Left ventricle myocardium inferior (tissue), 1 donor: ENCODE measurements at regions not wholly inside any gene's neighbourhood (a gene's known extent, or its start where the extent isn't known, plus 50 kb on each side); places are given as distances from the start of the nearest gene placed in this dataset.

Source experiments
- DNase-seq: peaks from one replicate; pipeline ENCODE4 v3.0.0-alpha.2; 2020
- H3K27ac ChIP-seq: fragments of 200-600 bp; replicated peaks from 2 replicates; pipeline ENCODE4 v1.8.0; 2021
- H3K27me3 ChIP-seq: fragments of 200-600 bp; 2 replicates; pipeline ENCODE4 v1.8.0; 2021; ENCODE audit warnings: low read depth
- H3K36me3 ChIP-seq: fragments of 200-600 bp; 2 replicates; pipeline ENCODE4 v1.8.0; 2021
- H3K4me1 ChIP-seq: fragments of 200-600 bp; 2 replicates; pipeline ENCODE4 v1.8.0; 2021
- H3K4me3 ChIP-seq: fragments of 200-600 bp; 2 replicates; pipeline ENCODE4 v1.8.0; 2021; ENCODE audit warnings: mild to moderate bottlenecking, moderate library complexity
- H3K9me3 ChIP-seq: fragments of 200-600 bp; replicated peaks from 2 replicates; pipeline ENCODE4 v1.8.0; 2021
- intact Hi-C: fragments of 100-400 bp; cut with micrococcal nuclease; formaldehyde crosslinking; loops from one replicate; pipeline ENCODE4 v1.11.0; 2022
- TF ChIP-seq, protein P1 (sequence below): fragments of 200-600 bp; IDR thresholded peaks from 2 replicates; pipeline ENCODE4 v1.8.0; 2021; ENCODE audit warnings: antibody characterized with exemption, mild to moderate bottlenecking, borderline replicate concordance
- donor health status: DM: no; HTN: yes; CAD: no; lungs with severe emphysema.

DNA sequence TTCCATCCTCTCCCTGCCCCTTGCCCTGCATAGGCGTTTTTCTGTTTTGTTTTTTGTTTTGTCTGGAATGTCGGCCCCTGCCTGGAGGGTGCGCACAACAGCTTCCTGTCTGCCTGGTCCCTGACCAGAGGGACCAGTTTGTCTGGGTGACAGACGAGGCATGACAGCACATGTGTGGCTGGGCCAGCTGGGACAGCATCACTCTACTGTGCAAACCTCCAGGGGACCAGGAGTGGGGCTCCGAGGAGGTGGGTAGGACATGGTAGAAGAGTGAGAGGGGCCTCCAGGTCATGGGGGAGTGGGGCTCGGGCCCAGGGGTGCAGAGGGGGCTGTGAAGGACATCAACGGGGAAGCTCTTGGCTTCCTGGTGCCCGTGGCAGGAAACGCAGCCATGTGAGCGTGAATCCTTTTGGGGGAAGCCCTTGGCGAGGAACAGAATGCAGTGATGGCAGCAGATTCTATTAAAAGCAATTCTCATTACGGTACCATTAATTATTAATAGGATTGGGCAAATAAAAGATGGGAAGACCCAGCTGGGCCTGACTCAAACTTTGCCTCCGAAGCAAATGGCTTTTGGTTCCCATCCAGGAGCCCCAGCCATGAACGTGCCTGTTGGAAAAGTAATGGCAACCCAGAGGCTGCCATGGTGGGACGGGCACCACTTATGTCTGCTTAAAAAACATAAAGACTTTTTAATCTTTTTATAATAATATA lies 184.4 kb upstream of the IER5L start:
- no peak for DNase-seq
- Histone ChIP-seq H3K36me3 (no peaks in the 10 kb centered on the region), H3K9me3 (no peaks in the 10 kb centered on the region), H3K27ac (no peak overlapping the region), H3K4me1 (no peaks in the 10 kb centered on the region), H3K27me3 (no peaks in the 10 kb centered on the region), H3K4me3 (no peak overlapping the region)
- intact Hi-C loops: no loop called here
- TF ChIP-seq, protein P1, sequence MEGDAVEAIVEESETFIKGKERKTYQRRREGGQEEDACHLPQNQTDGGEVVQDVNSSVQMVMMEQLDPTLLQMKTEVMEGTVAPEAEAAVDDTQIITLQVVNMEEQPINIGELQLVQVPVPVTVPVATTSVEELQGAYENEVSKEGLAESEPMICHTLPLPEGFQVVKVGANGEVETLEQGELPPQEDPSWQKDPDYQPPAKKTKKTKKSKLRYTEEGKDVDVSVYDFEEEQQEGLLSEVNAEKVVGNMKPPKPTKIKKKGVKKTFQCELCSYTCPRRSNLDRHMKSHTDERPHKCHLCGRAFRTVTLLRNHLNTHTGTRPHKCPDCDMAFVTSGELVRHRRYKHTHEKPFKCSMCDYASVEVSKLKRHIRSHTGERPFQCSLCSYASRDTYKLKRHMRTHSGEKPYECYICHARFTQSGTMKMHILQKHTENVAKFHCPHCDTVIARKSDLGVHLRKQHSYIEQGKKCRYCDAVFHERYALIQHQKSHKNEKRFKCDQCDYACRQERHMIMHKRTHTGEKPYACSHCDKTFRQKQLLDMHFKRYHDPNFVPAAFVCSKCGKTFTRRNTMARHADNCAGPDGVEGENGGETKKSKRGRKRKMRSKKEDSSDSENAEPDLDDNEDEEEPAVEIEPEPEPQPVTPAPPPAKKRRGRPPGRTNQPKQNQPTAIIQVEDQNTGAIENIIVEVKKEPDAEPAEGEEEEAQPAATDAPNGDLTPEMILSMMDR: no peak

- Histone ChIP-seq H3K36me3 (no peaks in the 10 kb centered on the region), H3K4me1 (no peaks in the 10 kb centered on the region), H3K4me3 (no peak overlapping the region), H3K27ac (no peak overlapping the region), H3K9me3 (peaks cover 2% of the 10 kb centered on the region), H3K27me3 (no peaks in the 10 kb centered on the region)
- intact Hi-C loops: no loop called here
- no peak for DNase-seq
- TF ChIP-seq, protein P1: no peak
Measured at GRCh38 chr9:129361196-129361595, 183.1 kb upstream of the IER5L start.

DNA sequence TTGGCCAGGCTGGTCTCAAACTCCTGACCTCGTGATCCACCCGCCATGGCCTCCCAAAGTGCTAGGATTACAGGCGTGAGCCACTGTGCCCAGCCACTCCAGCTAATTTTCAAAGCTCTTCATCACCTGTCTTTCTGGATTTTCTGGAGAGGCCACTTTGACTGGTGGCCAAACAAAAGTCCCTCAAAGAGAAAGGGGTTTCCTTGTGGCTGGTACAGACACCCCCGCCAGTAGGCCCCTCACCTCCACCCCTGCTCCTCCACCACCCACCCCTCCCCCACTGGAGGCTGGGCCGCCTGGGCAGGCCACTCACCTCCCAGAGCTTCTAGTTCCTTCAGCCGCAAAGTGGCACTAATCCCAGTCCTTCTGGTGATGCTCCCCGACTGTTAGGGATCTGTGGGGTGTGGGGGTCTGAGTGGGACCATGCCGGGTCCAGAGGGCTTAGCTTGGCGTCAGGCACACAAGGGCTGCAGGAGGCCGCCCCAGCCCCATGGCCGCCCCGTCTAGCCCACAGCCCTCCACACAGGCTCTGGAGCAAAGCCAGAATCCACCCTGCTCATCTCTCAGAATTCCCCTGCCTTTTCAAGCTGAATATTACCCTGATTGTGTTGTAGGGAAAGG lies 182.0 kb upstream of the IER5L start:
- no peak for DNase-seq
- TF ChIP-seq, protein P1: no peak
- Histone ChIP-seq H3K4me1 (no peaks in the 10 kb centered on the region), H3K36me3 (no peaks in the 10 kb centered on the region), H3K9me3 (peaks cover 14% of the 10 kb centered on the region), H3K27me3 (no peaks in the 10 kb centered on the region), H3K27ac (no peak overlapping the region), H3K4me3 (no peak overlapping the region)
- intact Hi-C loops: no loop called here

DNA sequence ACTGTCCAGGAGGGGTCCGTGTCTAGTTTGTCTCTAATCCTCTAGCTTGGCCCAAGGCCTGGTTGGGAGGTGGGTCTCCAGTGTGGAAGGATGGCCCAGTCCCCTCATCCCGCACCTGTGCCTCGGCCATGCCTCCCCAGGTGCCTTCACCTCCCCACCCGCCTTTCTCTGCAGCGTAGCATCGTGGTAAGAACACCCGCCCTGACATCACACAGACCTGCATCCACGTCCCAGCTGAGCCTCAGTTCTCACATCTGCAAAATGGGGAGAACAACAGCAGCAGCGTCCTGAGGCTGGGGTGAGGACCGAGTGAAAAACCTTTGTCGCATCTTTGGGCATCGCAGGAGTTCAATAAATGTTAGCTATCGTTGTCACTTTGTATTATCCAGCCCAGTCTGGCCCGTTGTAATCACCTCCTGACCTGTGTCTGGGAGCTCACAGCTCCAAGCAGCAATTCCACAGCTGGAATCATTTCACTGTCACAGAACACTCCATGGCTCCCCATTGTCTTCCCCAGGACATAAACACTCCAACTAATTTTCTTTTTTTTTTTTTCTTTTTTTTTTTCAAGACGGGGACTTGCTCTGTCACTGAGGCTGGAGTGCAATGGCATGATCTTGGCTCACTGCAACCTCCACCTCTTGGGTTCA lies 181.2 kb upstream of the IER5L start:
- Histone ChIP-seq H3K27ac (no peak overlapping the region), H3K9me3 (peaks cover 15% of the 10 kb centered on the region), H3K27me3 (no peaks in the 10 kb centered on the region), H3K4me1 (no peaks in the 10 kb centered on the region), H3K36me3 (no peaks in the 10 kb centered on the region), H3K4me3 (no peak overlapping the region)
- TF ChIP-seq, protein P1: no peak
- intact Hi-C loops: no loop called here
- DNase-seq: no peak

DNA sequence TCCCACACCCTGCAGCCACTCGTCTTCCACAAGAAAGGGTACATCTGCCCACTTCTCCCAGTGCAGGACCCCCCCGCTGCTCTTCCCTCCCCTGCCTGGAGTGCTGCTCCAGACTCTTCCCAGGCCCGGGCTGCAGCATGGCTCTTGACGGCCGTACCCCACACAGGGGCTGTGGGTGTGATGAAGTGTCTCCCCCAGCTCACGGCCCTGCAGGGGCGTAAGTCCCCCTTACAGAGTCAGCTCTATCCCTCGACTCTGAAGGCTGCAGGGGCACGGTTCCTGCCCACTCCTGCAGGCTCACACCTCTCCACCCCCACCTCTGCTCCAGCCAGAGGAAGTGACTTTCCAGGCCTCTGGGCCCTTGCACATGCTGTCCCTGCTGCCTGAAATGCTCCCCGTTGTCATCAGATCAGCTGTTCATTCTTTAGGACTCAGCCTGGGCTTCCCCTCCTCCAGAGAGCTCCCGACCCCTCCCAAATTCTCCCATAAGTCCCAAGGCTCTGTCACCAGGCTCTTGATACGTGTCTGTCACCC lies 180.6 kb upstream of the IER5L start:
- H3K9me3 ChIP-seq: peaks cover 15% of the 10 kb centered on the region
- H3K36me3 ChIP-seq: no peaks in the 10 kb centered on the region
- peaks cover 3% of the 10 kb centered on the region for H3K4me1 ChIP-seq
- H3K4me3 ChIP-seq: no peak overlapping the region
- no peak for DNase-seq
- no peaks in the 10 kb centered on the region for H3K27me3 ChIP-seq
- H3K27ac ChIP-seq: no peak overlapping the region
- intact Hi-C loops: no loop called here
- TF ChIP-seq, protein P1: no peak
